Activated naive CD4-positive, alpha-beta T cell treated with Interleukin-2 at 50 U/mL for 16 hours (primary cell): ENCODE measurements at regions not wholly inside any gene's neighbourhood (a gene's known extent, or its start where the extent isn't known, plus 50 kb on each side); places are given as distances from the start of the nearest gene placed in this dataset.

Source experiments
- DNase-seq: peaks from one replicate; pipeline ENCODE4 v3.0.0-alpha.2; 2020

DNA sequence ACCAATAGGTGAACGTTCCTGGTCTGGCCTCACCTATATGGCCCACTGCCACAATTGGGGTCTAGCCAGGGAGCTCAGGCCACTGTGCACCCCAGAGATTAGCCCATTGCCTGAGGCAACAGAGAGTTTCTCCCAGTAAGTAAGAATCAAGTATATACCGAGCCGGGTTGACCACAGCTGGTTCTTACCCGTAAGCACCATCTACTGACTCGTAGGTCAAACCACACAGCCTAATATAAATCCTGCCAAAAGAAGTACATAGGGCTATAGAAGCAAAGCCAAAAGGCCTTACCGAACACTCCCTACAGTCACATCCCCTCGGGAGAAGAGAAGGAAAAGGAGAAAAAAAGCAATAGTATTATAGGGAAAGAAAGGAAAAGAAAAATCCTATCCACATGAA lies 463.6 kb upstream of the GJE1 start:
- no peak for DNase-seq

DNA sequence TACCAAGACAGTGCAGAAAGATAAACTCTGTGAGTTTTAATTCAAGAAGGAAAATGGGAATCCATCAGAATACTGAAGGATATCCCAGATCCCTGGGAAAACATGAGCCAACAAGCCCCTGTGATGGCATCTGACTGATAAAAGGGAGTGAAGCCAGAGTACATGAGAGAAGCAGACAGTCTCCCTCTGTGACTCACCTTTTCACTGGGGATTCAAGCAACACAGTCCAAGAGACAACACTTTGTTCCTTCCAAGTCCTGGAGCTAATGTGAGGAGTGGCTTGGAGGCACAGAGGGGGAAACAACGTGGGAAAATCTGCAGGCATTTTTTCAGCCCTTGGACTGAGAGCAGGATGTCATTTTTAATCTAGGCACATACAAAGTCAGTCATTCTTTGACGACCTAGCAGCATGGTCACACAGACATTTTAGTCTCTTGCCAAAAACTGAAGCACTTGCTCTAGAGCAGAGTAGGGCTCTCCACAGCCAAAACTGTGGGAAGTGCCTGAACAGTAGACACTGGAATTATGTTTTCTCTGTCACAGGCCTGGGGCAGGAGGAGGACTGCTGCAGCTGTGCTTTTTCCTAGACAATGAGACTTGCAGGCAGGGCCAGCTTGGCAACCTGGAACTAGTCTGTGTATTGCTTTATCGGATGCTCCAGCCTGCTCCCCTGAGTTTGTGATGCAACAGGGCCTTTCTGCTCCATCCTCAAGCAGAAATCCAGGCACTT lies 465.0 kb upstream of the GJE1 start:
- no peak for DNase-seq

- DNase-seq, result no peak
Measured at GRCh38 chr6:141666187-141666586, 466.5 kb upstream of the GJE1 start.

DNA sequence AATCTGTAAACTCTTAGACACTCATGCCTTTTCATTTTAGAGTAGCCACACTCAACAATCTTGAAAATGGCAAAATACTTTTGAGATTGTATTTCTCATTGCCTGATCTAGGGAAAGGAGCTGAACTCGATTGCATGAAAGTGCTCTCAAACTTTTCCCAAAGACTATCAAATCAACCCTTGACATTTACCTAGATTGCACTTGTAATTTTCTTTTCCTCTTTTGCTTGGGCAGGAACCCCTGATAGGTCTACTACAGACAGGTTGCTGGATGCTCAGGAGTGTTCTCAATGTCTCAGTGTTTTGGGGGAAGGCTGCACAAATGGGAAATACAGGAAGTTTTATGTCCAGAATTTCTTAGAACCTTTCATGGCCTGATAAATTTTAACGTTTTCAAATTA lies 468.0 kb upstream of the GJE1 start:
- no peak for DNase-seq

DNA sequence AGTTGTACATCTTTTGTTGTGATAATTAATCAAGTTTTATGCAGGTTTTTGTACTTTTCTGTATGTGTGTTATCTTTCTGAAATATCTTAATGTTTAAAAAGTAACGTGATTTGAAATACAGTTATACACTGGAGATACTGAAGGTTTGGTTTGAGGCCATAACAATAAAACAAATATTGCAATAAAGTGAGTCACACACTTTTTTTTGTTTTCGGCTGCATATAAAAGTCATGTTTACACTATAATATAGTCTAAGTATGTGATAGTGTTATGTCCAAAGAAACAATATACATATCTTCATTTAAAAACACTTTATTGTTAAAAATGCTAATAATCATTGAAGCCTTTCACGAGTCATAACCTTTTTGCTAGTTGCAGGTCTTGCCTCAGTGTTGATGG lies 473.1 kb upstream of the GJE1 start:
- no peak for DNase-seq

GRCh38 chr6:141658696-141659095 lies 474.0 kb upstream of the GJE1 start:
- DNase-seq, result no peak

DNA sequence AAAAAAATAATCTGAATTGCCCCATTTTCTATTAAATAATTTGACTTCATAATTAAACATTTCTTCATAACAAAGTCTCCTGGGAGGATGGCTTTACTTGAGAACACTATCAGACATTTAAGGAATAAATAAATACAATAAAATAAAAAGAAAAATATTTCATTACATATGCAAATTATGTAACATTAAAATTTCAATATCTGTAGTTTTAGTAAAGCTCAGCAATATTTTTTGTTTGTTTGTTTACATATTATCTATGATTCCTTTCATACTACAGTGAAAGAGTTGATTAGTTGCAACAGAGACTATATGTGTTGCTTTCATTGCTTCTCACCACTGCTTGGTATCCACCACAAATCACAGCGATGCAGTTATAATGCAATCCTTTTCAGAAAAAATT lies 474.9 kb upstream of the GJE1 start:
- DNase-seq, result no peak

GRCh38 chr6:141653590-141653989 lies 479.1 kb upstream of the GJE1 start:
- DNase-seq, result no peak

GRCh38 chr6:141641951-141642350 lies 490.8 kb upstream of the GJE1 start:
- DNase-seq, result no peak

DNA sequence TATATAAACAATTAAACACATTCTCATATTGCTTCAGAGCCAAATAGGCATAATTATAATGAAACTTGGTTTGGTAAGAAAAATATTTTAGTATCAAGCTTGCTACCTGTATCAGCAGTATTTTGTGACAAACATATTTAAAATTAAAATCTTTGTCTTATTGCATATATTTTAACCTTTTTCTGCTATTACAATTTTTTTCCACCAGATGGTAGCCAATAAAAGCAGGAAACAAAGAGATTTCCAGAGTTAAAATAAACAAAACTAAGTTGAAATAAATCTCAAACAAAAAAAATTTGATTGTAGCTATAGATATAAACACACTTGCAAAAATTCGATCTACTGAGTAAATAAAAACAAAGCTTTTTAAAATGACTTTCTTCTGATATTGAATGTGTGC lies 491.3 kb upstream of the GJE1 start:
- DNase-seq, result no peak

DNA sequence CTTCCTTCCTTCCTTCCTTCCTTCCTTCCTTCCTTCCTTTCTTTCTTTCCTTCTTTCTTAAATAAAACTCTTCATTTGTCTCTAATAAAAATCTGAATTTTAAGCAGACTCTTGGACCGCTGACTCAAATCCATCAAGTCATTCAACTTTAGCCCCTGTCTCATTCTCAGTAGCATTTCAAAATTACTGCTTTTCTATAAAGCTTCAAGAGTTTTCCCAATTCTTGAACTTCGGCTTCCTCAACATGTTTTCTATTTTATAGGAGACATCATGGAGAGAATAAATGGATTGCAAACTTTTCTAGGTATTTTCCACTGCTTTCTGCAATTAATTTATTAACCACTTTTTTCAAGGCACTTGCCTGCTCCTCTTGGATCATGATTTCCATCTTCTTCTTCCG lies 497.1 kb upstream of the GJE1 start:
- no peak for DNase-seq

DNA sequence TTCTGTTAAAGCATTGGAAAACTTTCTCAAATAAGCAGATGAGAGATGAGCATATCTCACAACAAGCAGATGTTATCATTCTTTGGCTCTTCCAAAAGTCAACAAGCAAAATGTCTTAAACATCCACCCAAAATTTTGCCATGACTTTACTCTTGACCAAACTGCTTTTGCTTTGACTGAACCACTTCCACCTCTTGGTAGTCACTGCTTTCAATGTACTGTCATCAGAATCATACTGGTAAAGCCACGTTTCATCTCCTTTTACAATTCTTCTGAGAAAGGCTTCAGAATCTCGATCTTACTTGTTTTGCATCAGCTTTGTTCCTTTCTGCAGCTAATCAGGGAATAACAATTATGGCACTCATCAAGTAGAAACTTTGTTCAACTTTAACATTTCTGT lies 498.5 kb upstream of the GJE1 start:
- DNase-seq, result no peak

GRCh38 chr6:141624301-141624700 lies 508.4 kb upstream of the GJE1 start:
- DNase-seq, result no peak

- DNase-seq, result no peak
Measured at GRCh38 chr6:141618180-141618581, 514.5 kb upstream of the GJE1 start.

- DNase-seq, result no peak
Measured at GRCh38 chr6:141610741-141611140, 522.0 kb upstream of the GJE1 start.

DNA sequence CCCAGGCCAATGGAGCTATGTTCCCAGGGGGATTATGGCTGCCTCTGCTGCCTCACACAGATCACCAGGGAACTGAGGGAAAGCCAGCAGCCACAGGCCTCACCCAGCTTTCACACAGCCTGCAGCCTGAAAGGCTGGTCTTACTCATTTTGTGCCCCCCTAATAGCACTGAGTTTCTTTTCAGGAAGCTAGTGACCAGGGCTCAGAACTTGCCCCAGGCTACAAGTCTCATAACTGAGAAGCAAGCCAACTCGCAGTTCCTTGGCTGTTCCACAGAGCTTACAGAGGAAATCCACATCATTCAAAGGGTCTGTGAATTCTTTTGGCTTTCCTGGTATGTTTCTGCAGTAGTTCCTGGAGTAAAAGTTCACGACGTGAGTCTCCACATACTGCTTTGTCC lies 524.8 kb upstream of the GJE1 start:
- DNase-seq, result no peak

GRCh38 chr6:141598487-141598886 lies 534.2 kb upstream of the GJE1 start:
- DNase-seq, result no peak

DNA sequence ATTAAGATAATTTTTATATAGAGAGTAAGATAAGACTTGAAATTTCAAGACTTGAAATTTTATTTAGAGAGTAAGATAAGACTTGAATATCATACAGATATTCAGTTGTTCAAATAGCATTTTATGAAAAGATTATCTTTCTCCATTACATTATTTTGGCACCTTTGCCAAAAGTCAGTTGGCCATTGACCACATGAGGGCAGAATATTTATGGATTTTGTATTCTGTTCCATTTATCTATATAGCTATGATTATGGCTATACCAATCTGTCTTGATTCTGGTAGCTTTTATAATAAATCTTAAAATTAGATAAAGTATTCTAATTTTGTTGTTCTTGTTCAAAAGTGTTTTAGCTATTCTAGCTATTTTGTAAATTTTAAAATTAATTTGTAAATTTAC lies 537.9 kb upstream of the GJE1 start:
- DNase-seq, result no peak

- no peak for DNase-seq
Measured at GRCh38 chr6:141593311-141593710, 539.4 kb upstream of the GJE1 start.

GRCh38 chr6:141587482-141588266 lies 545.1 kb upstream of the GJE1 start:
- DNase-seq, result no peak

- DNase-seq, result no peak
Measured at GRCh38 chr6:141580988-141581552, 551.7 kb upstream of the GJE1 start.

- DNase-seq, result no peak
Measured at GRCh38 chr6:141580131-141580530, 552.6 kb upstream of the GJE1 start.

DNA sequence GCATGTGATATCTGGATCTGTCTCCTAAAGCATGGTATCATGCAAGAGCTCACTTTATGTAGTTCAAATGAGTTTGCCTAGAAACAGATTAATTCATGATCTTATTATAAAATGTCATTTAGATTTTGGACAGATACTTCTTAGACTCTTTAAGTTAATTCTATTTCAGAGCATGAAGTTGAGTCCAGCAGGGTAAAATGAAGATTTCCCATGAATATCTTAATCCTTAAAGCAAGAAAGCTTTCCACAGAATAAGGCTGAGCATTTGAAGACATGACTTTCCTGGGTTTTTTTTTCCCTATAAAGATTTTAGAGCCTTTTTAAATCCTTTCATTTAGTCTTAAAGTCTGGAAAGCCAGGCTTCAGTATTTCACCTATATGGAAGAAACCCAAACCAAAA lies 556.0 kb upstream of the GJE1 start:
- no peak for DNase-seq
